ENCODE measurements at regions not wholly inside any gene's neighbourhood (a gene's known extent, or its start where the extent isn't known, plus 50 kb on each side); places are given as distances from the start of the nearest gene placed in this dataset.
"Not testable (repeated sequence)": the region's sequence is repeated elsewhere in the genome, so short reads cannot be mapped to it uniquely, and the experiment has no call there.

GRCh38 chr16:5325932-5326331 lies 228.3 kb upstream of the EEF2KMT start:
- ATAC-seq (replicated peaks in 6 of 8) = no peak
- in situ Hi-C loops (cut with MboI; ENCODE audit: low pct_unique_long_range_greater_than_20kb in 2 of 9, low sequenced_read_pairs in 9 of 9, unreplicated experiment in 9 of 9) = no loop called here
- Histone ChIP-seq H3K4me1 (replicated peaks in 1 of 2) (peaks cover 3 to 14% of the 10 kb centered on the region in 2 donors), H3K4me3 (no peak overlapping the region), H3K27ac (no peak overlapping the region)
- 0 to 100% (median 60%) methylated on average over 1 to 4 of the region's 4 CpGs; no CpG with 5 or more reads in 1 of the 10 experiments for WGBS, 10 experiments

- Histone ChIP-seq H3K4me3 (no peak overlapping the region), H3K27ac (no peak overlapping the region), H3K4me1 (replicated peaks in 1 of 2) (peaks cover 3 to 14% of the 10 kb centered on the region in 2 donors)
- in situ Hi-C loops (cut with MboI; ENCODE audit: low pct_unique_long_range_greater_than_20kb in 2 of 9, low sequenced_read_pairs in 9 of 9, unreplicated experiment in 9 of 9) = no loop called here
- WGBS, 10 experiments = 7 to 68% (median 19%) methylated on average over 1 to 13 of the region's 15 CpGs
- ATAC-seq (replicated peaks in 6 of 8) = peak in 2 of 8 experiments; percentile 19 to 31
Measured at GRCh38 chr16:5323284-5324141, 225.9 kb upstream of the EEF2KMT start.

DNA sequence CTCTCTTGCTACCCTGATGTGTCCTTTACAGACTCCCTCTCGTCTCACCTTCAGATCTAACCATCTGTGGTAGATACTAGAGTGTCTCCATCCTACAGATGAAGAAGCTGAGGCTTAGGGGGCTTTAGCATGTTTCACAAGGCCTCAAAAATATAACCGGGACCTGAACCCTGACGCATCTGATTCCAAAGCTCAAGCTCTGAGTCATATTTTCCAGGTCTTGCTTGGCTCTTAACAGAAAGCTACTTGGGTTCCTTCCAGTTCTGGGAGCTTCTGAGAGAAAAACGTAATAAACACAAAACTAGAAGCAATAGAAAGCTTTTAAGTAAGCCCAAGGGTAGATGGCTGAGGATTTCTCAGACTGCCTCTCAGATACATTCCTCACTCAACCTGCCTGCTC lies 224.3 kb upstream of the EEF2KMT start:
- no peak overlapping the region for H3K27ac ChIP-seq
- 7 to 100% (median 85%) methylated on average over 2 to 3 of the region's 4 CpGs; no CpG with 5 or more reads in 6 of the 10 experiments for WGBS, 10 experiments
- peaks cover 3 to 11% of the 10 kb centered on the region in 2 donors for H3K4me1 ChIP-seq (replicated peaks in 1 of 2)
- no peak overlapping the region for H3K4me3 ChIP-seq
- in situ Hi-C loops (cut with MboI; ENCODE audit: low pct_unique_long_range_greater_than_20kb in 2 of 9, low sequenced_read_pairs in 9 of 9, unreplicated experiment in 9 of 9) = no loop called here
- ATAC-seq (replicated peaks in 6 of 8) = no peak

GRCh38 chr16:5319799-5320198 lies 222.2 kb upstream of the EEF2KMT start:
- peaks cover 3 to 11% of the 10 kb centered on the region in 2 donors for H3K4me1 ChIP-seq (replicated peaks in 1 of 2)
- in situ Hi-C loops (cut with MboI; ENCODE audit: low pct_unique_long_range_greater_than_20kb in 2 of 9, low sequenced_read_pairs in 9 of 9, unreplicated experiment in 9 of 9) = no loop called here
- 0 to 100% (median 40%) methylated on average over 2 of the region's 2 CpGs; no CpG with 5 or more reads in 7 of the 10 experiments for WGBS, 10 experiments
- H3K27ac ChIP-seq = no peak overlapping the region
- ATAC-seq (replicated peaks in 6 of 8) = no peak
- no peak overlapping the region for H3K4me3 ChIP-seq

- 0 to 100% (median 40%) methylated on average over 1 to 5 of the region's 5 CpGs; no CpG with 5 or more reads in 4 of the 10 experiments for WGBS, 10 experiments
- no peak for ATAC-seq (replicated peaks in 6 of 8)
Measured at GRCh38 chr16:5315914-5316313, 218.3 kb upstream of the EEF2KMT start.

DNA sequence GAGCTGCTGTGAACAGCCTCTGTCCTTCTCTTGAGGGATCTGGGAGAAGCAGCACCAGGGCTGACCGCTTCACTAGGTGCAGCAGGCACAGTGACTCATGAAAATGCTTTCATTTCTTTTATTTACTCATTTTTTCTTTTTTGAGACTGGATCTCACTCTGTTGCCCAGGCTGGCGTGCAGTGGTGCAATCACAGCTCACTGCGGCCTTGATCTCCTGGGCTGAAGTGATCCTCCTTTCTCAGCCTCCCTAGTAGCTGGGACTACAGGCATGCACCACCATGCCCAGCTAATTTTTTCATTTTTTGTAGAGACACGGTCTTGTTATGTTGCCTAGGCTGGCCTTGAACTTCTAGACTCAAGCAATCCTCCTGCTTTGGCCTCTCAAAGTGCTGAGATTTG lies 216.8 kb upstream of the EEF2KMT start:
- H3K4me1 ChIP-seq (replicated peaks in 1 of 2) = no peaks in the 10 kb centered on the region
- WGBS, 10 experiments = 0 to 100% (median 20%) methylated on average over 1 to 4 of the region's 4 CpGs; no CpG with 5 or more reads in 1 of the 10 experiments
- no peak for ATAC-seq (replicated peaks in 6 of 8)
- in situ Hi-C loops (cut with MboI; ENCODE audit: low pct_unique_long_range_greater_than_20kb in 2 of 9, low sequenced_read_pairs in 9 of 9, unreplicated experiment in 9 of 9) = no loop called here
- no peak overlapping the region for H3K4me3 ChIP-seq
- no peak overlapping the region for H3K27ac ChIP-seq

More at GRCh38 chr16:5315914-5316313, 218.3 kb upstream of the EEF2KMT start:
- no peak overlapping the region for H3K4me3 ChIP-seq
- H3K4me1 ChIP-seq (replicated peaks in 1 of 2) = no peaks in the 10 kb centered on the region
- no peak overlapping the region for H3K27ac ChIP-seq
- in situ Hi-C loops (cut with MboI; ENCODE audit: low pct_unique_long_range_greater_than_20kb in 2 of 9, low sequenced_read_pairs in 9 of 9, unreplicated experiment in 9 of 9) = no loop called here

DNA sequence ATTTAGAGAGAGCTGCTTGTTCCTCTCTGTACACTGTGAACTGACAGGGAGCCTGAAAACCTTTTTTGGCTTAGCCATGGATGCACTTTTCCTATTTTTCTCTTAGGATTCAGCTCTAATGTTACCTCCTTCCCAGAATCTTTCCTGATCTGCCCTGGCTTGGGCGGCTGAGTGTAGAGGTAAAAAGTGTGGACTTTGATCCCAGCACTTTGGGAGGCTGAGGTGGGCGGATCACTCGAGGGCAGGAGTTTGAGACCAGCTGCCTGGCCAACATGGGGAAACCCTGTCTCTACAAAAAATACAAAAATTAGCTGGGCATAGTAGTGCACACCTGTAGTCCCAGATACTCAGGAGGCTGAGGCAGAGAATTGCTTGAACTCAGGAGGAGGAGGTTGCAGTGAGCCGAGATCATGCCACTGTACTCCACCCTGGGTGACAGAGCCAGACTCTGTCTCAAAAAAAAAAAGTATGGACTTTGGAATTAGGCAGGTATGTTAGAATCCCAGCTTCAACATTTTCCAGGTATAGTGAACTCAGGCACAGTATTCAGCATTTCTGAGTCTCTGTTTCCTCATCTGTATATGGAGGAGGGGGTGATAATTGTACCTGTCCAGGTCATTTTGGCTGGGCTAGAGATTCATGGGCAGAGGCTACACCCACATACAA lies 212.5 kb upstream of the EEF2KMT start:
- 19 to 89% (median 80%) methylated on average over 1 to 4 of the region's 4 CpGs; no CpG with 5 or more reads in 3 of the 10 experiments for WGBS, 10 experiments
- no peak overlapping the region for H3K27ac ChIP-seq
- in situ Hi-C loops (cut with MboI; ENCODE audit: low pct_unique_long_range_greater_than_20kb in 2 of 9, low sequenced_read_pairs in 9 of 9, unreplicated experiment in 9 of 9) = no loop called here
- no peaks in the 10 kb centered on the region for H3K4me1 ChIP-seq (replicated peaks in 1 of 2)
- no peak overlapping the region for H3K4me3 ChIP-seq
- ATAC-seq (replicated peaks in 6 of 8) = no peak

DNA sequence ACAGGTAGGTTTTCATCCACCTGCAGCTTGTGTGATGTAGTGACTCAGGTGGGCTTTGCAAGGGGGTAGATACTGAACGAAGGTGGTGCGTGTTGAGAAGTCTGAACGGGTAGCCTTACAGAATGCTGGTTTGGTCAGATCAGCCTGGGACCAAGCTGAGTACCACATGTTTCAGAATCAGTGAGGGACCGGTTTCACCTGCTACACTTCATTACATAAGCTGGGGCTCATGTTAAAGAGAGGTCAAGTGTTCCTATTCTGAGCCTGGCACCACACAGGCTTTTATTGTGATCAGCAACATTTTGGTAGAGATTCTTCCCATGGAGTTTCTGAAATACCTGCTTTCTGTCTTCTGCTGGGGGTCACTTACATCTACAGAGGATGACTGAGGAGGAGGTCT lies 207.4 kb upstream of the EEF2KMT start:
- ATAC-seq (replicated peaks in 6 of 8) = no peak

GRCh38 chr16:5302372-5303114 lies 204.9 kb upstream of the EEF2KMT start:
- 14 to 96% (median 58%) methylated on average over 1 to 3 of the region's 3 CpGs for WGBS, 10 experiments
- no peaks in the 10 kb centered on the region for H3K4me1 ChIP-seq (replicated peaks in 1 of 2)
- no peak for ATAC-seq (replicated peaks in 6 of 8)
- in situ Hi-C loops (cut with MboI; ENCODE audit: low pct_unique_long_range_greater_than_20kb in 2 of 9, low sequenced_read_pairs in 9 of 9, unreplicated experiment in 9 of 9) = no loop called here
- H3K4me3 ChIP-seq = no peak overlapping the region
- H3K27ac ChIP-seq = no peak overlapping the region

More for the DNA sequence above, 207.4 kb upstream of the EEF2KMT start:
- H3K4me1 ChIP-seq (replicated peaks in 1 of 2) = no peaks in the 10 kb centered on the region
- no peak overlapping the region for H3K4me3 ChIP-seq
- H3K27ac ChIP-seq = no peak overlapping the region
- in situ Hi-C loops (cut with MboI; ENCODE audit: low pct_unique_long_range_greater_than_20kb in 2 of 9, low sequenced_read_pairs in 9 of 9, unreplicated experiment in 9 of 9) = no loop called here
- 0 to 100% (median 60%) methylated on average over 1 to 3 of the region's 4 CpGs; no CpG with 5 or more reads in 3 of the 10 experiments for WGBS, 10 experiments

DNA sequence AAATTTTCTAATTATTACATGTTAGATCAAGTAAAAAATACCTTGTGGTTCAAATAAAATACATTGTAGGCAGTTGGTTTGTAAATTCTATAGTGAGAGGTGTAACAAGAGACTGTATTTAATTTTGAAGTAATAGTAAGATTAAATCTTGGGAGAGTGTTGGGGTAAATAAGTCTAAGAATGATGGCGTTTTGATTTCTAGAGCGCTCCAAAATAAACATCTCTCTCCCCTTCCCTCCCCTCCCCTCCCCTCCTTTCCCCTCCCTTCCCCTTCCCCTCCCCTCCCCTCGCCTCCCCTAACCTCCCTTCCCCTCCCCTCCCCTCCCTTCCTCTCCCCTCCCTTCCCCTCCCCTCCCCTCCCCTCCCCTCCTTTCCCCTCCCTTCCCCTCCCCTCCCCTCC lies 200.6 kb upstream of the EEF2KMT start:
- no peaks in the 10 kb centered on the region for H3K4me1 ChIP-seq (replicated peaks in 1 of 2)
- H3K27ac ChIP-seq = no peak overlapping the region
- no peak overlapping the region for H3K4me3 ChIP-seq
- no peak for ATAC-seq (replicated peaks in 6 of 8)
- in situ Hi-C loops (cut with MboI; ENCODE audit: low pct_unique_long_range_greater_than_20kb in 2 of 9, low sequenced_read_pairs in 9 of 9, unreplicated experiment in 9 of 9) = no loop called here
- WGBS, 10 experiments = 60 to 100% methylated on average over 1 of the region's 3 CpGs; no CpG with 5 or more reads in 8 of the 10 experiments

DNA sequence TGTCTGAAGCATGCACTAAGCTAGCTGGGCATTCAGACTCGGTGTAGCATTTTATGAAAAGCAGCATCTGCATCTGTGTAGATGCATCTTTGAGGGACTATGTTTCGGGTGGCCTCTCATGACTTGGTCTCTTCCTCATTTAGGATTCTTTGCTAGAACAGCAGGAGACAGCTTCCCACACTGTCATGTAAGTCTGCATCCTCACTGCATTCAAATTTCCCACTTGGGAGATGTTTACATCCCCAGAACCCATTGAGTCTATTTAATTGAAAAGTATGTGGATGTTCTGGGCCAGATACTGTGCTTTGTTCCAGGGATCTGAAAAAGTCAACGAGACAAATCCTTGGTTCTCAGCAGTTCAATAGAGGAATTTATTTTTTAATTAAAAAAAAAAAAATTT lies 198.6 kb upstream of the EEF2KMT start:
- in situ Hi-C loops (cut with MboI; ENCODE audit: low pct_unique_long_range_greater_than_20kb in 2 of 9, low sequenced_read_pairs in 9 of 9, unreplicated experiment in 9 of 9) = no loop called here
- WGBS, 10 experiments = 0 to 67% (median 21%) methylated on average over 1 to 3 of the region's 3 CpGs
- no peak overlapping the region for H3K4me3 ChIP-seq
- no peaks in the 10 kb centered on the region for H3K4me1 ChIP-seq (replicated peaks in 1 of 2)
- H3K27ac ChIP-seq = no peak overlapping the region
- ATAC-seq (replicated peaks in 6 of 8) = no peak

DNA sequence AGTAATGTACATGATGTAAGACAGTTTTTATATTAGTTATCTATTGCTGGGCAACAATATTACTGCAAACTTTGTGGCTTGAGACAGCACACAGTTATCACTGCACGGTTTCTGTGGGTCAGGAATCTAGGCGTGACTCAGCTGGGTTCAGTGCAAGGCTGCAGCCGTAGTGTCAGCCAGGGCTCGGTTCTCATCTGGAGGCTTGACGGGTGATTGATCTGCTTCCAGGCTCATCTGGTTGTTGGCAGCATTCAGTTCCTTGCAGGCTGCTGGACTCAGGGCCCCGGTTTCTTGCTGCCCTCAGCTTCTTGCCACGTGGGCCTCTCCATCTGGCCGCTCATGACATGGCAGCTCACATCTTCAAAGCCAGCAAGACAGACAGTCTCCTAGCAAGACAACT lies 197.7 kb upstream of the EEF2KMT start:
- H3K27ac ChIP-seq; ATAC-seq (replicated peaks in 6 of 8); in situ Hi-C loops (cut with MboI; ENCODE audit: low pct_unique_long_range_greater_than_20kb in 2 of 9, low sequenced_read_pairs in 9 of 9, unreplicated experiment in 9 of 9); H3K4me3 ChIP-seq; H3K4me1 ChIP-seq (replicated peaks in 1 of 2): not testable (repeated sequence)
- WGBS, 10 experiments = 20 to 100% methylated on average over 1 of the region's 8 CpGs; no CpG with 5 or more reads in 8 of the 10 experiments

DNA sequence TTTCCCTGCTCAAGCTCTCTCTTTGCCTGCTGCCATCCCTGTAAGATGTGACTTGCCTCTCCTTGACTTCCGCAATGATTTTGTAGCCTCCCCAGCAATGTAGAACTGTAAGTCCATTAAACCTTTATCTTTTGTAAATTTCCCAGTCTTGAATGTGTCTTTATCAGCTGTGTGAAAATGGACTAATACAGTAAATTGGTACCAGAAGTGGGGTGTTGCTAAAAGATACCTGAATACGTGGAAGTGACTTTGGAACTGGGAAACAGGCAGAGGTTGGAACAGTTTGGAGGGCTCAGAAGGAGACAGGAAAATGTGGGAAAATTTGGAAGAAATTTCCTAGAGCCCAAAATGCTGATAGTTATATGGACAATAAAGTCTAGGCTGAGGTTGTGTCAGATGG lies 184.6 kb upstream of the EEF2KMT start:
- ATAC-seq (replicated peaks in 6 of 8); H3K4me3 ChIP-seq; H3K4me1 ChIP-seq (replicated peaks in 1 of 2); H3K27ac ChIP-seq; in situ Hi-C loops (cut with MboI; ENCODE audit: low pct_unique_long_range_greater_than_20kb in 2 of 9, low sequenced_read_pairs in 9 of 9, unreplicated experiment in 9 of 9): not testable (repeated sequence)
- 0 to 100% (median 82%) methylated on average over 1 to 2 of the region's 2 CpGs; no CpG with 5 or more reads in 5 of the 10 experiments for WGBS, 10 experiments

All from motor neuron (in vitro differentiated cells).